ENCODE measurements at regions not wholly inside any gene's neighbourhood (a gene's known extent, or its start where the extent isn't known, plus 50 kb on each side); places are given as distances from the start of the nearest gene placed in this dataset.

DNA sequence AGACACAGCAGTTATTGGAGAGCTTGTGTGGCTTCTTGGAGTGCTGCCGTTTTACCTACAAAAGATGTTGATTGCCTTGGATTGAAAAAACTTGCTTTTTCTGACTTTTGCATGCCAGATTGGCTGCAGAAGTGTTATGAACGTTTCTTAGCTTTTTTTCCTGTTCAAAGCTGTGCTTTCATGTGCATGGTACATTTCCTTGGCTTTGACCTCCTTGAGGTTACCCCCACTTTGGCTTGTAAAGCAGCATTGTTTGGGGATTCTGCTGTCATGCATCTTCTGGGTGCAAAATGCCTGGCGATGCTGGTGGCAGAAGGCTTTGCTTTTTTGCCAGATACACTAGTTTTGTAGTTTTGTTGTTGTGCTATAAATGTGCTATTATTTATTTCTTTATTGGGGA is 80.0 kb downstream of the JRKL start:
- no peaks in the 10 kb centered on the region for H3K36me3 ChIP-seq (ENCODE audit: control insufficient read depth in 2 of 2, extremely low read depth in 1 of 2, insufficient read depth in 2 of 2, low read length in 2 of 2)
- no peak for FAIRE-seq
- dilution Hi-C loops (cut with MboI; ENCODE audit: extremely low pct_ligation_motif_present, low sequenced_read_pairs) = no loop called here
- no peaks in the 10 kb centered on the region for H3K79me2 ChIP-seq (ENCODE audit: control insufficient read depth, insufficient read depth, low read length)
- H3K9ac ChIP-seq (ENCODE audit: control insufficient read depth, extremely low read depth, insufficient read depth, low read length) = no peak overlapping the region
- TF ChIP-seq CTCF (optimal IDR thresholded peaks at IDR 0.05 in 1 of 3, IDR thresholded peaks at IDR 0.05 in 1 of 3, conservative IDR thresholded peaks at IDR 0.05 in 1 of 3; ENCODE audit: extremely low read depth in 1 of 3, insufficient read depth in 2 of 3, low read length in 3 of 3) = no peak
- no peak for TF ChIP-seq EZH2 (IDR thresholded peaks at IDR 0.05; ENCODE audit: low read length)
- H3K4me1 ChIP-seq (ENCODE audit: control insufficient read depth, extremely low read depth, insufficient read depth, low read length) = no peaks in the 10 kb centered on the region
- H3K9me1 ChIP-seq (ENCODE audit: control insufficient read depth, extremely low read depth, insufficient read depth, low read length) = no peaks in the 10 kb centered on the region
- no peaks in the 10 kb centered on the region for H3K27me3 ChIP-seq (ENCODE audit: control insufficient read depth, extremely low read depth, insufficient read depth, low read length)
- no peak overlapping the region for H2AFZ ChIP-seq (ENCODE audit: control insufficient read depth, low read length)
- H3K4me3 ChIP-seq (ENCODE audit: control insufficient read depth in 2 of 3, extremely low read depth in 1 of 3, insufficient read depth in 2 of 3, low read depth in 1 of 3, low read length in 3 of 3) = no peak overlapping the region
- no peak for DNase-seq (ENCODE audit: low read depth, low spot score)
- no peaks in the 10 kb centered on the region for H4K20me1 ChIP-seq (ENCODE audit: control insufficient read depth, extremely low read depth, insufficient read depth, low read length)
- no peaks in the 10 kb centered on the region for H3K9me3 ChIP-seq (ENCODE audit: control insufficient read depth, low read depth, low read length)
- H3K27ac ChIP-seq (ENCODE audit: control insufficient read depth, insufficient read depth, low read length) = no peak overlapping the region
- H3K4me2 ChIP-seq (ENCODE audit: control insufficient read depth, extremely low read depth, insufficient read depth, low read depth, low read length) = no peak overlapping the region

DNA sequence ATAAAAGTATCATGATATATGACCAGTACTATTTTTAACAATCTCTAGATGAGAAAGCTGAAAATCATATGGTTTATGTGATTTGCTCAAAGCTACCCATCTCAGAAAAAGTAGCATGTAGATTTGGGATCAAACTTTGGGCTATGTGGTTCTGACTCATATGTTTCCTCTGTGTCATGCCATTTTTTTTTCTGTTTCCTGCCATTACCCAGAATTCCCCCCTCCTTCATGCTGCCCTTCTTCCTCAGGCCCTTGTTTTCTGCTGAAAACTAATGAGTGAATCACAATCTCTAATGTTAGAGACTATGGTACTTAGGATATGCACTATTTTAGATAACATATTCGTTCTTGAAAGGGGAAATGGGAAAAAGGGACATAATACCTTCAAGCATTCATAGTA is 80.7 kb downstream of the JRKL start:
- dilution Hi-C loops (cut with MboI; ENCODE audit: extremely low pct_ligation_motif_present, low sequenced_read_pairs) = no loop called here
- Histone ChIP-seq H3K4me1 (ENCODE audit: control insufficient read depth, extremely low read depth, insufficient read depth, low read length) (no peaks in the 10 kb centered on the region), H3K4me3 (ENCODE audit: control insufficient read depth in 2 of 3, extremely low read depth in 1 of 3, insufficient read depth in 2 of 3, low read depth in 1 of 3, low read length in 3 of 3) (no peak overlapping the region), H3K4me2 (ENCODE audit: control insufficient read depth, extremely low read depth, insufficient read depth, low read depth, low read length) (no peak overlapping the region), H3K27ac (ENCODE audit: control insufficient read depth, insufficient read depth, low read length) (no peak overlapping the region), H3K9me3 (ENCODE audit: control insufficient read depth, low read depth, low read length) (no peaks in the 10 kb centered on the region), H3K9me1 (ENCODE audit: control insufficient read depth, extremely low read depth, insufficient read depth, low read length) (no peaks in the 10 kb centered on the region), H3K9ac (ENCODE audit: control insufficient read depth, extremely low read depth, insufficient read depth, low read length) (no peak overlapping the region), H2AFZ (ENCODE audit: control insufficient read depth, low read length) (no peak overlapping the region), H3K27me3 (ENCODE audit: control insufficient read depth, extremely low read depth, insufficient read depth, low read length) (no peaks in the 10 kb centered on the region), H3K36me3 (ENCODE audit: control insufficient read depth in 2 of 2, extremely low read depth in 1 of 2, insufficient read depth in 2 of 2, low read length in 2 of 2) (no peaks in the 10 kb centered on the region), H4K20me1 (ENCODE audit: control insufficient read depth, extremely low read depth, insufficient read depth, low read length) (no peaks in the 10 kb centered on the region), H3K79me2 (ENCODE audit: control insufficient read depth, insufficient read depth, low read length) (no peaks in the 10 kb centered on the region)
- DNase-seq (ENCODE audit: low read depth, low spot score) (no peak), FAIRE-seq (no peak)
- TF ChIP-seq EZH2 (IDR thresholded peaks at IDR 0.05; ENCODE audit: low read length) (no peak), CTCF (optimal IDR thresholded peaks at IDR 0.05 in 1 of 3, IDR thresholded peaks at IDR 0.05 in 1 of 3, conservative IDR thresholded peaks at IDR 0.05 in 1 of 3; ENCODE audit: extremely low read depth in 1 of 3, insufficient read depth in 2 of 3, low read length in 3 of 3) (no peak)
